ENCODE measurements at regions not wholly inside any gene's neighbourhood (a gene's known extent, or its start where the extent isn't known, plus 50 kb on each side); places are given as distances from the start of the nearest gene placed in this dataset.

GRCh38 chr12:71027856-71028255, 107.3 kb upstream of the PTPRR start:
- TF ChIP-seq GATA3 (IDR thresholded peaks at IDR 0.05; ENCODE audit: low read depth, low read length) (no peak), GATA2 (IDR thresholded peaks at IDR 0.05; ENCODE audit: low read depth, low read length) (no peak)

- TF ChIP-seq GATA2 (IDR thresholded peaks at IDR 0.05; ENCODE audit: low read depth, low read length), result no peak
- no peak for TF ChIP-seq GATA3 (IDR thresholded peaks at IDR 0.05; ENCODE audit: low read depth, low read length)
Observed at GRCh38 chr12:71024827-71025226, 104.3 kb upstream of the PTPRR start.

- no peak for TF ChIP-seq GATA2 (IDR thresholded peaks at IDR 0.05; ENCODE audit: low read depth, low read length)
- no peak for TF ChIP-seq GATA3 (IDR thresholded peaks at IDR 0.05; ENCODE audit: low read depth, low read length)
Observed at GRCh38 chr12:71024281-71024680, 103.7 kb upstream of the PTPRR start.

- TF ChIP-seq GATA2 (IDR thresholded peaks at IDR 0.05; ENCODE audit: low read depth, low read length) (no peak), GATA3 (IDR thresholded peaks at IDR 0.05; ENCODE audit: low read depth, low read length) (no peak)
Observed at GRCh38 chr12:71021491-71021890, 101.0 kb upstream of the PTPRR start.

GRCh38 chr12:71019282-71019831, 98.8 kb upstream of the PTPRR start:
- TF ChIP-seq GATA2 (IDR thresholded peaks at IDR 0.05; ENCODE audit: low read depth, low read length), result no peak
- TF ChIP-seq GATA3 (IDR thresholded peaks at IDR 0.05; ENCODE audit: low read depth, low read length), result no peak

- no peak for TF ChIP-seq GATA3 (IDR thresholded peaks at IDR 0.05; ENCODE audit: low read depth, low read length)
- TF ChIP-seq GATA2 (IDR thresholded peaks at IDR 0.05; ENCODE audit: low read depth, low read length), result no peak
Observed at GRCh38 chr12:71018682-71019081, 98.1 kb upstream of the PTPRR start.

- TF ChIP-seq GATA3 (IDR thresholded peaks at IDR 0.05; ENCODE audit: low read depth, low read length) (no peak), GATA2 (IDR thresholded peaks at IDR 0.05; ENCODE audit: low read depth, low read length) (no peak)
Observed at GRCh38 chr12:71014180-71014785, 93.7 kb upstream of the PTPRR start.

GRCh38 chr12:71011261-71011660, 90.7 kb upstream of the PTPRR start:
- TF ChIP-seq GATA2 (IDR thresholded peaks at IDR 0.05; ENCODE audit: low read depth, low read length), result no peak
- TF ChIP-seq GATA3 (IDR thresholded peaks at IDR 0.05; ENCODE audit: low read depth, low read length), result no peak

- TF ChIP-seq GATA3 (IDR thresholded peaks at IDR 0.05; ENCODE audit: low read depth, low read length), result no peak; the same call in 1 of the 2 replicates
- TF ChIP-seq GATA2 (IDR thresholded peaks at IDR 0.05; ENCODE audit: low read depth, low read length), result 0 out of 2 replicates have a peak, but pooled peaks have one; percentile 9
Observed at GRCh38 chr12:71010143-71010479, 89.6 kb upstream of the PTPRR start.

GRCh38 chr12:71009430-71010142, 89.0 kb upstream of the PTPRR start:
- peak; percentile 66 for TF ChIP-seq GATA3 (IDR thresholded peaks at IDR 0.05; ENCODE audit: low read depth, low read length)
- TF ChIP-seq GATA2 (IDR thresholded peaks at IDR 0.05; ENCODE audit: low read depth, low read length), result peak; percentile 70

GRCh38 chr12:71008616-71009015, 88.1 kb upstream of the PTPRR start:
- TF ChIP-seq GATA3 (IDR thresholded peaks at IDR 0.05; ENCODE audit: low read depth, low read length), result no peak
- no peak for TF ChIP-seq GATA2 (IDR thresholded peaks at IDR 0.05; ENCODE audit: low read depth, low read length)

GRCh38 chr12:71007781-71008404, 87.4 kb upstream of the PTPRR start:
- TF ChIP-seq GATA2 (IDR thresholded peaks at IDR 0.05; ENCODE audit: low read depth, low read length) (no peak), GATA3 (IDR thresholded peaks at IDR 0.05; ENCODE audit: low read depth, low read length) (no peak)

GRCh38 chr12:71007020-71007419, 86.5 kb upstream of the PTPRR start:
- peak; percentile 91 for TF ChIP-seq GATA3 (IDR thresholded peaks at IDR 0.05; ENCODE audit: low read depth, low read length)
- TF ChIP-seq GATA2 (IDR thresholded peaks at IDR 0.05; ENCODE audit: low read depth, low read length), result peak; percentile 84

- TF ChIP-seq GATA2 (IDR thresholded peaks at IDR 0.05; ENCODE audit: low read depth, low read length) (no peak), GATA3 (IDR thresholded peaks at IDR 0.05; ENCODE audit: low read depth, low read length) (no peak)
Observed at GRCh38 chr12:71005166-71005565, 84.6 kb upstream of the PTPRR start.

GRCh38 chr12:71004578-71004977, 84.0 kb upstream of the PTPRR start:
- no peak for TF ChIP-seq GATA3 (IDR thresholded peaks at IDR 0.05; ENCODE audit: low read depth, low read length)

Measured in SH-SY5Y (cell line).